ENCODE measurements at regions not wholly inside any gene's neighbourhood (a gene's known extent, or its start where the extent isn't known, plus 50 kb on each side); places are given as distances from the start of the nearest gene placed in this dataset.

DNA sequence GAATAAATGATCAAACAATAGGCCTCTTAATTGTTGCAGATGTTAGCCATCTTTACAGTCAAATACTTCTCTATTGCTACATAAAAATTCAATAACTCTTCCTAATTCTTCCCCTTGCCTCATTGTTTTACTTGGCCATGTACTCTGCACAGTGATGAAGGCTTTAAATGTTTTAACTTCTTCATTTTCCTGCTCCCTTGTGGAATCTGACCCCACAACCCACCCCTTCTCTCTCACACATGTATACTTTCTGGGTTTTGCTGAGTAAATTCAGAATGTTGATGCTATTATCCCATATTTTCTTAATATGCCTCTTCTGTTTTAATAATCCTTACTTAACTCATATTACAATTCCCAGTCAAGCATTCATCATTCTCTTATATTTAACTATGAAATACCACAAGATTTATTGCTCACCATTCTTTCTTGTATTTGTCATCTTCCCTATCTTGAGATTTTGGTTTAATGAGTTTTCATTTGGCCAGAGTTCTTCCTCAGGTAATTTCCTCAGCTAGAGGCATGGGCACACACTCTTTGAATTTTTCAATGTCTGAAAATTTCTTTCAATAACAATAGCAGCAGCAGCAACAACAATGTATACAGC lies 327.8 kb upstream of the USP24 start:
- H3K9ac ChIP-seq (ENCODE audit: extremely low read depth, insufficient read length, low read length), result no peak overlapping the region
- H3K4ac ChIP-seq (ENCODE audit: low read depth, low read length), result no peak overlapping the region
- H3K56ac ChIP-seq (ENCODE audit: insufficient read length, low read depth, low read length), result no peak overlapping the region
- no peak overlapping the region for H3K27ac ChIP-seq (ENCODE audit: insufficient read length, low read depth, low read length)
- H4K91ac ChIP-seq (ENCODE audit: insufficient read length, low read depth, low read length), result no peak overlapping the region
- no peaks in the 10 kb centered on the region for H3K27me3 ChIP-seq (ENCODE audit: insufficient read depth, low read length)
- H3K4me1 ChIP-seq (ENCODE audit: insufficient read depth, low read length), result no peaks in the 10 kb centered on the region
- no peaks in the 10 kb centered on the region for H4K20me1 ChIP-seq (ENCODE audit: control insufficient read depth, insufficient read depth, insufficient read length)
- H3K23ac ChIP-seq (ENCODE audit: insufficient read length, low read depth, low read length), result no peak overlapping the region
- H4K5ac ChIP-seq (ENCODE audit: insufficient read length, low read depth, low read length), result no peak overlapping the region
- no peak for DNase-seq
- H3K79me2 ChIP-seq (ENCODE audit: insufficient read depth, low read length), result no peaks in the 10 kb centered on the region
- H3K27me3 Mint-ChIP-seq (ENCODE audit: low read depth), result no peaks in the 10 kb centered on the region
- TF ChIP-seq, protein P1, sequence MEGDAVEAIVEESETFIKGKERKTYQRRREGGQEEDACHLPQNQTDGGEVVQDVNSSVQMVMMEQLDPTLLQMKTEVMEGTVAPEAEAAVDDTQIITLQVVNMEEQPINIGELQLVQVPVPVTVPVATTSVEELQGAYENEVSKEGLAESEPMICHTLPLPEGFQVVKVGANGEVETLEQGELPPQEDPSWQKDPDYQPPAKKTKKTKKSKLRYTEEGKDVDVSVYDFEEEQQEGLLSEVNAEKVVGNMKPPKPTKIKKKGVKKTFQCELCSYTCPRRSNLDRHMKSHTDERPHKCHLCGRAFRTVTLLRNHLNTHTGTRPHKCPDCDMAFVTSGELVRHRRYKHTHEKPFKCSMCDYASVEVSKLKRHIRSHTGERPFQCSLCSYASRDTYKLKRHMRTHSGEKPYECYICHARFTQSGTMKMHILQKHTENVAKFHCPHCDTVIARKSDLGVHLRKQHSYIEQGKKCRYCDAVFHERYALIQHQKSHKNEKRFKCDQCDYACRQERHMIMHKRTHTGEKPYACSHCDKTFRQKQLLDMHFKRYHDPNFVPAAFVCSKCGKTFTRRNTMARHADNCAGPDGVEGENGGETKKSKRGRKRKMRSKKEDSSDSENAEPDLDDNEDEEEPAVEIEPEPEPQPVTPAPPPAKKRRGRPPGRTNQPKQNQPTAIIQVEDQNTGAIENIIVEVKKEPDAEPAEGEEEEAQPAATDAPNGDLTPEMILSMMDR (conservative IDR thresholded peaks at IDR 0.05), result no peak
- H2AK5ac ChIP-seq (ENCODE audit: insufficient read length, low read length), result no peak overlapping the region
- H3K4me3 Mint-ChIP-seq, result no peak overlapping the region
- no peaks in the 10 kb centered on the region for H3K23me2 ChIP-seq (ENCODE audit: insufficient read length, low read depth, low read length, poor library complexity, severe bottlenecking)
- H3K4me2 ChIP-seq (ENCODE audit: insufficient read depth, insufficient read length, low read length), result no peak overlapping the region
- no peak overlapping the region for H2BK120ac ChIP-seq (ENCODE audit: low read depth, low read length, poor library complexity, severe bottlenecking)
- no peaks in the 10 kb centered on the region for H3K79me1 ChIP-seq (ENCODE audit: insufficient read depth, low read depth, low read length, poor library complexity, severe bottlenecking)
- H3K4me1 Mint-ChIP-seq, result no peaks in the 10 kb centered on the region
- no peak overlapping the region for H3K27ac Mint-ChIP-seq
- no peak overlapping the region for H4K8ac ChIP-seq (replicated peaks; ENCODE audit: insufficient read length, low read depth, low read length)
- no peak overlapping the region for H3K18ac ChIP-seq (ENCODE audit: insufficient read length, low read depth, low read length)
- no peak overlapping the region for H3T11ph ChIP-seq (ENCODE audit: low read length)
- no peaks in the 10 kb centered on the region for H3K36me3 Mint-ChIP-seq (ENCODE audit: insufficient read depth in 1 of 3, low read depth in 3 of 3)
- no peak overlapping the region for H2BK15ac ChIP-seq (ENCODE audit: low read depth, low read length)
- no peak overlapping the region for H2BK12ac ChIP-seq (ENCODE audit: insufficient read length, low read depth, low read length)
- no peaks in the 10 kb centered on the region for H3K9me3 Mint-ChIP-seq
- H3K9me3 ChIP-seq (ENCODE audit: control insufficient read depth, low read depth, low read length), result no peaks in the 10 kb centered on the region
- H2AFZ ChIP-seq (ENCODE audit: low read length), result no peak overlapping the region
- H3K14ac ChIP-seq (ENCODE audit: insufficient read depth, low read length), result no peak overlapping the region
- H2BK20ac ChIP-seq (ENCODE audit: low read depth, low read length, poor library complexity, severe bottlenecking), result no peak overlapping the region
- no peak overlapping the region for H2BK5ac ChIP-seq (ENCODE audit: insufficient read length, low read length)

All from H9 (cell line).